GM19395 (cell line): ENCODE measurements at regions not wholly inside any gene's neighbourhood (a gene's known extent, or its start where the extent isn't known, plus 50 kb on each side); places are given as distances from the start of the nearest gene placed in this dataset.

Source experiments
- ATAC-seq: cut with Tn5 transposase; IDR thresholded peaks from one replicate; pipeline ENCODE4 v1.9.1; 2021; ENCODE audit warnings: mild to moderate bottlenecking, moderate library complexity; ENCODE audit not compliant: unreplicated experiment

- no peak for ATAC-seq
Observed at GRCh38 chr21:31470896-31471694, 127.0 kb upstream of the TIAM1 start.

GRCh38 chr21:31460980-31461379, 116.9 kb upstream of the TIAM1 start:
- no peak for ATAC-seq

- no peak for ATAC-seq
Observed at GRCh38 chr21:31459457-31459856, 115.4 kb upstream of the TIAM1 start.

- no peak for ATAC-seq
Observed at GRCh38 chr21:31457675-31458074, 113.6 kb upstream of the TIAM1 start.

GRCh38 chr21:31456201-31456600, 112.1 kb upstream of the TIAM1 start:
- ATAC-seq: no peak

GRCh38 chr21:31455506-31455905, 111.4 kb upstream of the TIAM1 start:
- ATAC-seq: no peak

- no peak for ATAC-seq
Observed at GRCh38 chr21:31450980-31451379, 106.9 kb upstream of the TIAM1 start.

- ATAC-seq: no peak
Observed at GRCh38 chr21:31449921-31450535, 106.0 kb upstream of the TIAM1 start.

GRCh38 chr21:31448496-31448895, 104.4 kb upstream of the TIAM1 start:
- no peak for ATAC-seq

GRCh38 chr21:31447505-31447904, 103.4 kb upstream of the TIAM1 start:
- ATAC-seq: no peak

- ATAC-seq: peak; percentile 88
Observed at GRCh38 chr21:31446226-31446855, 102.3 kb upstream of the TIAM1 start.

GRCh38 chr21:31445137-31445536, 101.1 kb upstream of the TIAM1 start:
- no peak for ATAC-seq

- no peak for ATAC-seq
Observed at GRCh38 chr21:31443736-31444521, 99.9 kb upstream of the TIAM1 start.

GRCh38 chr21:31442339-31442738, 98.3 kb upstream of the TIAM1 start:
- ATAC-seq: no peak

GRCh38 chr21:31429506-31429905, 85.4 kb upstream of the TIAM1 start:
- no peak for ATAC-seq

- no peak for ATAC-seq
Observed at GRCh38 chr21:31426235-31426797, 82.3 kb upstream of the TIAM1 start.

- no peak for ATAC-seq
Observed at GRCh38 chr21:31425138-31425537, 81.1 kb upstream of the TIAM1 start.

GRCh38 chr21:31424058-31424457, 80.0 kb upstream of the TIAM1 start:
- ATAC-seq: no peak

GRCh38 chr21:31420988-31421387, 76.9 kb upstream of the TIAM1 start:
- no peak for ATAC-seq

- ATAC-seq: no peak
Observed at GRCh38 chr21:31420354-31420753, 76.3 kb upstream of the TIAM1 start.
